Lower lobe of right lung (tissue), 2 donors: ENCODE measurements at regions not wholly inside any gene's neighbourhood (a gene's known extent, or its start where the extent isn't known, plus 50 kb on each side); places are given as distances from the start of the nearest gene placed in this dataset.
"Not testable (repeated sequence)": the region's sequence is repeated elsewhere in the genome, so short reads cannot be mapped to it uniquely, and the experiment has no call there.

ENCODE experiments used
- ATAC-seq, 2 donors: fragments of 200-7000 bp; cut with Tn5 transposase; one replicate each; pipeline ENCODE4 v1.9.1; 2020 to 2022; ENCODE audit warnings: mild to moderate bottlenecking in 2 of 2, moderate library complexity in 2 of 2
- DNase-seq: peaks from one replicate; pipeline ENCODE4 v3.0.0-alpha.2; 2020
- H3K27ac ChIP-seq: fragments of 200-600 bp; one replicate; pipeline ENCODE4 v1.8.0; 2022
- H3K27me3 ChIP-seq: fragments of 200-600 bp; one replicate; pipeline ENCODE4 v1.8.0; 2022; ENCODE audit warnings: low read depth
- H3K36me3 ChIP-seq: fragments of 200-600 bp; one replicate; pipeline ENCODE4 v1.8.0; 2022; ENCODE audit warnings: mild to moderate bottlenecking
- H3K4me1 ChIP-seq: fragments of 200-600 bp; one replicate; pipeline ENCODE4 v1.8.0; 2022
- H3K4me3 ChIP-seq: fragments of 200-600 bp; one replicate; pipeline ENCODE4 v1.8.0; 2022; ENCODE audit warnings: mild to moderate bottlenecking
- H3K9me3 ChIP-seq: fragments of 200-600 bp; one replicate; pipeline ENCODE4 v1.8.0; 2022
- CTCF ChIP-seq: fragments of 200-600 bp; IDR thresholded peaks from one replicate; pipeline ENCODE4 v1.8.0; 2022; ENCODE audit warnings: antibody characterized with exemption, mild to moderate bottlenecking
- intact Hi-C: fragments of 100-400 bp; cut with DNase I; formaldehyde crosslinking; loops from one replicate; pipeline ENCODE4 v1.11.0; 2022
- donor health status: DM: no; HTN: yes; CAD: no; lungs with severe emphysema.

GRCh38 chr2:198517976-198518375 lies 713.6 kb downstream of the PLCL1 start:
- intact Hi-C loops = no loop called here
- no peak overlapping the region for H3K4me3 ChIP-seq
- H3K27ac ChIP-seq = no peak overlapping the region
- H3K36me3 ChIP-seq = no peaks in the 10 kb centered on the region
- H3K4me1 ChIP-seq = no peaks in the 10 kb centered on the region
- no peaks in the 10 kb centered on the region for H3K9me3 ChIP-seq
- DNase-seq (no peak), ATAC-seq (no peak)
- no peak for TF ChIP-seq CTCF
- no peaks in the 10 kb centered on the region for H3K27me3 ChIP-seq

GRCh38 chr2:198508610-198509009 lies 704.2 kb downstream of the PLCL1 start:
- H3K27ac ChIP-seq, H3K9me3 ChIP-seq, H3K27me3 ChIP-seq, H3K36me3 ChIP-seq, ATAC-seq, H3K4me1 ChIP-seq, DNase-seq, H3K4me3 ChIP-seq, intact Hi-C loops: not testable (repeated sequence)

- Histone ChIP-seq H3K4me1 (no peaks in the 10 kb centered on the region), H3K27me3 (no peaks in the 10 kb centered on the region), H3K4me3 (no peak overlapping the region), H3K9me3 (no peaks in the 10 kb centered on the region), H3K27ac (no peak overlapping the region), H3K36me3 (no peaks in the 10 kb centered on the region)
- TF ChIP-seq CTCF = no peak
- ATAC-seq (peak; percentile 47 to 54), DNase-seq (no peak)
- intact Hi-C loops = no loop called here
Observed at GRCh38 chr2:198499539-198499938, 695.1 kb downstream of the PLCL1 start.

GRCh38 chr2:198498516-198498915 lies 694.1 kb downstream of the PLCL1 start:
- Histone ChIP-seq H3K27me3 (no peaks in the 10 kb centered on the region), H3K36me3 (no peaks in the 10 kb centered on the region), H3K9me3 (no peaks in the 10 kb centered on the region), H3K4me1 (no peaks in the 10 kb centered on the region), H3K4me3 (no peak overlapping the region), H3K27ac (no peak overlapping the region)
- intact Hi-C loops = no loop called here
- DNase-seq = no peak
- no peak for TF ChIP-seq CTCF
- ATAC-seq = no peak

- H3K4me3 ChIP-seq = no peak overlapping the region
- no peaks in the 10 kb centered on the region for H3K36me3 ChIP-seq
- no peaks in the 10 kb centered on the region for H3K4me1 ChIP-seq
- no peak overlapping the region for H3K27ac ChIP-seq
- H3K9me3 ChIP-seq = no peaks in the 10 kb centered on the region
- H3K27me3 ChIP-seq = no peaks in the 10 kb centered on the region
- ATAC-seq (no peak), DNase-seq (no peak)
- no peak for TF ChIP-seq CTCF
- intact Hi-C loops = no loop called here
Observed at GRCh38 chr2:198498048-198498447, 693.7 kb downstream of the PLCL1 start.

- no peak for ATAC-seq
- no peak for DNase-seq
- H3K4me3 ChIP-seq = no peak overlapping the region
Observed at GRCh38 chr2:198494931-198495330, 690.5 kb downstream of the PLCL1 start.

More at GRCh38 chr2:198494931-198495330, 690.5 kb downstream of the PLCL1 start:
- H3K27ac ChIP-seq = no peak overlapping the region
- no peaks in the 10 kb centered on the region for H3K27me3 ChIP-seq
- no peaks in the 10 kb centered on the region for H3K4me1 ChIP-seq
- intact Hi-C loops = no loop called here
- no peaks in the 10 kb centered on the region for H3K9me3 ChIP-seq
- no peaks in the 10 kb centered on the region for H3K36me3 ChIP-seq
- TF ChIP-seq CTCF = no peak
